ENCODE measurements at regions not wholly inside any gene's neighbourhood (a gene's known extent, or its start where the extent isn't known, plus 50 kb on each side); places are given as distances from the start of the nearest gene placed in this dataset.

GRCh38 chr10:111289461-111289860 lies 212.6 kb downstream of the ADRA2A start:
- Histone ChIP-seq H3K36me3 (ENCODE audit: insufficient read depth, low read length) (no peaks in the 10 kb centered on the region), H4K20me1 (ENCODE audit: insufficient read depth, low read length, poor library complexity, severe bottlenecking) (no peaks in the 10 kb centered on the region), H3K9ac (ENCODE audit: low read depth, low read length, poor library complexity, severe bottlenecking) (no peak overlapping the region), H3K4me1 (ENCODE audit: insufficient read depth, low read length, poor library complexity, severe bottlenecking) (no peaks in the 10 kb centered on the region), H3K9me3 (ENCODE audit: insufficient read depth, low read depth, low read length) (no peaks in the 10 kb centered on the region), H3K9me2 (replicated peaks; ENCODE audit: low read depth, low read length) (no peaks in the 10 kb centered on the region), H3F3A (ENCODE audit: low read depth) (no peaks in the 10 kb centered on the region), H3K27me3 (ENCODE audit: insufficient read depth, low read length, poor library complexity, severe bottlenecking) (no peaks in the 10 kb centered on the region), H3K4me2 (ENCODE audit: low read depth, low read length, poor library complexity, severe bottlenecking) (no peak overlapping the region), H3K79me2 (ENCODE audit: insufficient read depth, low read length) (no peaks in the 10 kb centered on the region), H2AFZ (ENCODE audit: low read length) (no peak overlapping the region), H3K4me3 (ENCODE audit: low read length, poor library complexity, severe bottlenecking) (no peak overlapping the region)
- TF ChIP-seq CTCF (conservative IDR thresholded peaks at IDR 0.05; ENCODE audit: low read length) (no peak), EZH2phosphoT487 (IDR thresholded peaks at IDR 0.05; ENCODE audit: borderline replicate concordance) (no peak)

- H3K36me3 ChIP-seq (ENCODE audit: insufficient read depth, low read length), result no peaks in the 10 kb centered on the region
- no peaks in the 10 kb centered on the region for H3K27me3 ChIP-seq (ENCODE audit: insufficient read depth, low read length, poor library complexity, severe bottlenecking)
- H4K20me1 ChIP-seq (ENCODE audit: insufficient read depth, low read length, poor library complexity, severe bottlenecking), result no peaks in the 10 kb centered on the region
- H3K9ac ChIP-seq (ENCODE audit: low read depth, low read length, poor library complexity, severe bottlenecking), result no peak overlapping the region
- H2AFZ ChIP-seq (ENCODE audit: low read length), result no peak overlapping the region
- H3K4me2 ChIP-seq (ENCODE audit: low read depth, low read length, poor library complexity, severe bottlenecking), result no peak overlapping the region
- H3K4me1 ChIP-seq (ENCODE audit: insufficient read depth, low read length, poor library complexity, severe bottlenecking), result no peaks in the 10 kb centered on the region
- no peaks in the 10 kb centered on the region for H3F3A ChIP-seq (ENCODE audit: low read depth)
- no peak overlapping the region for H3K4me3 ChIP-seq (ENCODE audit: low read length, poor library complexity, severe bottlenecking)
- no peaks in the 10 kb centered on the region for H3K79me2 ChIP-seq (ENCODE audit: insufficient read depth, low read length)
- TF ChIP-seq CTCF (conservative IDR thresholded peaks at IDR 0.05; ENCODE audit: low read length), result no peak
- TF ChIP-seq EZH2phosphoT487 (IDR thresholded peaks at IDR 0.05; ENCODE audit: borderline replicate concordance), result no peak
- H3K9me2 ChIP-seq (replicated peaks; ENCODE audit: low read depth, low read length), result no peaks in the 10 kb centered on the region
- no peaks in the 10 kb centered on the region for H3K9me3 ChIP-seq (ENCODE audit: insufficient read depth, low read depth, low read length)
Observed at GRCh38 chr10:111290649-111291048, 213.8 kb downstream of the ADRA2A start.

GRCh38 chr10:111295788-111296187 lies 219.0 kb downstream of the ADRA2A start:
- no peak for TF ChIP-seq EZH2phosphoT487 (IDR thresholded peaks at IDR 0.05; ENCODE audit: borderline replicate concordance)
- no peak for TF ChIP-seq CTCF (conservative IDR thresholded peaks at IDR 0.05; ENCODE audit: low read length)
- H4K20me1 ChIP-seq (ENCODE audit: insufficient read depth, low read length, poor library complexity, severe bottlenecking), result no peaks in the 10 kb centered on the region
- H3K79me2 ChIP-seq (ENCODE audit: insufficient read depth, low read length), result no peaks in the 10 kb centered on the region
- no peaks in the 10 kb centered on the region for H3F3A ChIP-seq (ENCODE audit: low read depth)
- H3K27me3 ChIP-seq (ENCODE audit: insufficient read depth, low read length, poor library complexity, severe bottlenecking), result no peaks in the 10 kb centered on the region
- H3K36me3 ChIP-seq (ENCODE audit: insufficient read depth, low read length), result no peaks in the 10 kb centered on the region
- no peak overlapping the region for H3K4me2 ChIP-seq (ENCODE audit: low read depth, low read length, poor library complexity, severe bottlenecking)
- no peaks in the 10 kb centered on the region for H3K9me3 ChIP-seq (ENCODE audit: insufficient read depth, low read depth, low read length)
- H3K9me2 ChIP-seq (replicated peaks; ENCODE audit: low read depth, low read length), result no peaks in the 10 kb centered on the region
- H3K4me1 ChIP-seq (ENCODE audit: insufficient read depth, low read length, poor library complexity, severe bottlenecking), result no peaks in the 10 kb centered on the region
- no peak overlapping the region for H3K9ac ChIP-seq (ENCODE audit: low read depth, low read length, poor library complexity, severe bottlenecking)
- H3K4me3 ChIP-seq (ENCODE audit: low read length, poor library complexity, severe bottlenecking), result no peak overlapping the region
- no peak overlapping the region for H2AFZ ChIP-seq (ENCODE audit: low read length)

All from Loucy (cell line).